OCI-LY3 (cell line): ENCODE measurements at regions not wholly inside any gene's neighbourhood (a gene's known extent, or its start where the extent isn't known, plus 50 kb on each side); places are given as distances from the start of the nearest gene placed in this dataset.

Experiments used
- EZH2phosphoT487 ChIP-seq: fragments of 200-600 bp; shearing (Covaris generic); IDR thresholded peaks from 2 replicates; pipeline ENCODE4 v1.6.1; 2018; ENCODE audit warnings: antibody characterized with exemption, mixed run types, low read depth
- TF ChIP-seq, protein P1 (sequence below): fragments of 200-600, 300-600 bp; sonication (generic); IDR thresholded peaks from 2 replicates; pipeline ENCODE4 v1.5.1; 2014; ENCODE audit warnings: antibody characterized with exemption, low read length, low read depth

DNA sequence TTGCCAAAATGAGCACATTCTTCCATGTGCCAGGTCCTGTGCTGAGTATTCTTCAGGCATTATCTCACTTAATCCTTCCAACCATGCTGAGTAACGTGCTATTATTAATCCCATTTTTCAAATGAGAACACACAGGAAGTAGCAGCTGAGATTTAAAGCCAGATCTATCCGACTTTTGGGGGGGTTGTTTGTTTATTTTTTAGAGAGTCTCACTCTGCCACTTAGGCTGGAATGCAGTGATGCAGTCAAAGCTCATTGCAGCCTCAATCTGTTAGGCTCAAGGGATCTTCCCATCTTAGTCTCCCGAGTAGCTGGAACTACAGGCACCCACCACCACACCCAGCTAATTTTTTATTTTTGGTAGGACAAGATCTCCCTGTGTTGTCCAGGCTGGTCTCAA, 55.5 kb upstream of the TRIM2 start:
- TF ChIP-seq, protein P1, sequence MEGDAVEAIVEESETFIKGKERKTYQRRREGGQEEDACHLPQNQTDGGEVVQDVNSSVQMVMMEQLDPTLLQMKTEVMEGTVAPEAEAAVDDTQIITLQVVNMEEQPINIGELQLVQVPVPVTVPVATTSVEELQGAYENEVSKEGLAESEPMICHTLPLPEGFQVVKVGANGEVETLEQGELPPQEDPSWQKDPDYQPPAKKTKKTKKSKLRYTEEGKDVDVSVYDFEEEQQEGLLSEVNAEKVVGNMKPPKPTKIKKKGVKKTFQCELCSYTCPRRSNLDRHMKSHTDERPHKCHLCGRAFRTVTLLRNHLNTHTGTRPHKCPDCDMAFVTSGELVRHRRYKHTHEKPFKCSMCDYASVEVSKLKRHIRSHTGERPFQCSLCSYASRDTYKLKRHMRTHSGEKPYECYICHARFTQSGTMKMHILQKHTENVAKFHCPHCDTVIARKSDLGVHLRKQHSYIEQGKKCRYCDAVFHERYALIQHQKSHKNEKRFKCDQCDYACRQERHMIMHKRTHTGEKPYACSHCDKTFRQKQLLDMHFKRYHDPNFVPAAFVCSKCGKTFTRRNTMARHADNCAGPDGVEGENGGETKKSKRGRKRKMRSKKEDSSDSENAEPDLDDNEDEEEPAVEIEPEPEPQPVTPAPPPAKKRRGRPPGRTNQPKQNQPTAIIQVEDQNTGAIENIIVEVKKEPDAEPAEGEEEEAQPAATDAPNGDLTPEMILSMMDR: no peak
- no peak for TF ChIP-seq EZH2phosphoT487
